ENCODE measurements at regions not wholly inside any gene's neighbourhood (a gene's known extent, or its start where the extent isn't known, plus 50 kb on each side); places are given as distances from the start of the nearest gene placed in this dataset.

DNA sequence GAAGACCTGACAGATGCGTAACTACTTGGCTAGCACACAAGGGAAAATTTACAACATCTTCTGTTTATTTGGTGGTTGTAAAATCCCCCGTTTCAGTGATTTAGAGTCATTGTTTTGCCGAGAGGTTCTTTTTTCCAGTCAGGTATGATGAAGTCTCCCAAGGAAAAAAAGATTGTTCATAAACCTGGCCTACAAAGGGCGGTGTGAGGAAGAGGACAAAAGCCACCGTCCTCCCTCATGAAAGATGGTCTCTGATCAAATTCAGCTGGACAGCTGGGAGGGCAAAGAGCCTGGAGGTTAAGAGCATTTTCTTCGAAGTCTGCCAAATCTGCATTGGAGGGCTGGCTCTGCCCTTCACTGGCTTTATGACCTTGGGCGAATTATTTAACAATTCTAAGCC lies 419.9 kb downstream of the HAPSTR1 start:
- no peak overlapping the region for H3K27ac ChIP-seq (ENCODE audit: low read depth in 1 of 2, low read length in 2 of 2)
- no peak for DNase-seq (ENCODE audit: low spot score)
- no peak overlapping the region for H3K4me3 ChIP-seq (ENCODE audit: low read depth in 1 of 3, low read length in 3 of 3)
- no peak overlapping the region for H3K9ac ChIP-seq (ENCODE audit: low read depth in 1 of 2, low read length in 2 of 2)
- TF ChIP-seq JUND (IDR thresholded peaks at IDR 0.05) (no peak), SP1 (IDR thresholded peaks at IDR 0.05) (no peak), FOXA2 (IDR thresholded peaks at IDR 0.05) (no peak), HNF4A (conservative IDR thresholded peaks at IDR 0.05) (no peak)
- TF ChIP-seq, protein P1, sequence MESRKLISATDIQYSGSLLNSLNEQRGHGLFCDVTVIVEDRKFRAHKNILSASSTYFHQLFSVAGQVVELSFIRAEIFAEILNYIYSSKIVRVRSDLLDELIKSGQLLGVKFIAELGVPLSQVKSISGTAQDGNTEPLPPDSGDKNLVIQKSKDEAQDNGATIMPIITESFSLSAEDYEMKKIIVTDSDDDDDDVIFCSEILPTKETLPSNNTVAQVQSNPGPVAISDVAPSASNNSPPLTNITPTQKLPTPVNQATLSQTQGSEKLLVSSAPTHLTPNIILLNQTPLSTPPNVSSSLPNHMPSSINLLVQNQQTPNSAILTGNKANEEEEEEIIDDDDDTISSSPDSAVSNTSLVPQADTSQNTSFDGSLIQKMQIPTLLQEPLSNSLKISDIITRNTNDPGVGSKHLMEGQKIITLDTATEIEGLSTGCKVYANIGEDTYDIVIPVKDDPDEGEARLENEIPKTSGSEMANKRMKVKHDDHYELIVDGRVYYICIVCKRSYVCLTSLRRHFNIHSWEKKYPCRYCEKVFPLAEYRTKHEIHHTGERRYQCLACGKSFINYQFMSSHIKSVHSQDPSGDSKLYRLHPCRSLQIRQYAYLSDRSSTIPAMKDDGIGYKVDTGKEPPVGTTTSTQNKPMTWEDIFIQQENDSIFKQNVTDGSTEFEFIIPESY (IDR thresholded peaks at IDR 0.05) = no peak
- H3K36me3 ChIP-seq (ENCODE audit: control insufficient read depth in 4 of 4, insufficient read depth in 3 of 4, low read depth in 1 of 4, low read length in 3 of 4) = no peaks in the 10 kb centered on the region
- no peaks in the 10 kb centered on the region for H3K27me3 ChIP-seq (ENCODE audit: control insufficient read depth in 4 of 4, insufficient read depth in 4 of 4, low read length in 3 of 4)
- no peaks in the 10 kb centered on the region for H3K4me1 ChIP-seq (ENCODE audit: control insufficient read depth in 4 of 4, insufficient read depth in 4 of 4, low read length in 3 of 4)
- WGBS = 84% methylated on average over 7 of the region's 7 CpGs
- peaks cover 0 to 4% (median 2%) of the 10 kb centered on the region in 4 donors for H3K9me3 ChIP-seq (ENCODE audit: control insufficient read depth in 4 of 4, low read length in 3 of 4)

DNA sequence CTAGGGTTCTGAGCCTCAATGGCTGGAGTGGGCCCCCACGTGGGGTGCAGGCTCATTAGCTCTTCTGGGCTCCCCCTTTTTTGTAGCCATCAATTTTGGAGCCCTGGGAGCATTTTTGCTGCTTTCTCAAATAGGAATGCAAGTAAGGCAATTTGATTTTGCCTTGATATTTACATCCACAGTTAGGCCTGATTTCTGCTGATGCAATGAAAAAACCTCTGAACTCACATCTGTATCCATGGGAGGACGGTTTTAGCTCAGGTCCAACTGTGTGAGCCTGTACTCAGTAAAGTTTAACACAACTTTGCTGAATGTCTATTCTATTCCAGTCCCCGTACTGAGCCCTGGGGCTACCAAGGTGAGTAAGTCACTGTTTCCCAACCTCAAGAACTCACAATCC lies 425.0 kb downstream of the HAPSTR1 start:
- 77% methylated on average over 3 of the region's 3 CpGs for WGBS
- H3K4me1 ChIP-seq (ENCODE audit: control insufficient read depth in 4 of 4, insufficient read depth in 4 of 4, low read length in 3 of 4) = no peaks in the 10 kb centered on the region
- TF ChIP-seq FOXA2 (IDR thresholded peaks at IDR 0.05) (no peak), HNF4A (conservative IDR thresholded peaks at IDR 0.05) (no peak), JUND (IDR thresholded peaks at IDR 0.05) (no peak), EGR1 (IDR thresholded peaks at IDR 0.05; ENCODE audit: low read depth in 2 of 2) (no peak), NR2F2 (IDR thresholded peaks at IDR 0.05) (no peak)

DNA sequence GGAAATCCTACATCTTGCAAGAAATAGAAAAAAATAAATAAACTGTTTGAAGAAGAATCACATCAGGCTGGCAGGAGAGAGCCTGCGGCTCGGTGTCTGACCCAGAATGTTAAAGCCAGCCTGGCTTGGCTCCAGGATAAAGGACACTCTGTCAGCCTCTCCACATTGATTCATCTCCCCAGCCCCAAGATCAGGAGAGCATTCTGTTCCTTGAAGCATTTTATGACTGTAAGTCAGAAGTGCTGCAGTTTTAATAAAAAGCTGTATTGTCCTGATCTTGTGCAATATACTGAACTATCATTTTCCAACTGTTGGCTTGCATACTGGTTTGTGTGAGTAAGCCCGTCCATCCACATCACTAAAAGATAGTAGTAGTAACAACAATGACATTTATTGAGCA lies 426.6 kb downstream of the HAPSTR1 start:
- H3K9me3 ChIP-seq (ENCODE audit: control insufficient read depth in 4 of 4, low read length in 3 of 4) = peaks cover 0 to 2% (median under 1%) of the 10 kb centered on the region in 4 donors
- H3K27me3 ChIP-seq (ENCODE audit: control insufficient read depth in 4 of 4, insufficient read depth in 4 of 4, low read length in 3 of 4) = no peaks in the 10 kb centered on the region
- TF ChIP-seq EGR1 (IDR thresholded peaks at IDR 0.05; ENCODE audit: low read depth in 2 of 2) = no peak
- H3K4me1 ChIP-seq (ENCODE audit: control insufficient read depth in 4 of 4, insufficient read depth in 4 of 4, low read length in 3 of 4) = no peaks in the 10 kb centered on the region
- H3K36me3 ChIP-seq (ENCODE audit: control insufficient read depth in 4 of 4, insufficient read depth in 3 of 4, low read depth in 1 of 4, low read length in 3 of 4) = no peaks in the 10 kb centered on the region
- no peak overlapping the region for H3K27ac ChIP-seq (ENCODE audit: low read depth in 1 of 2, low read length in 2 of 2)
- H3K9ac ChIP-seq (ENCODE audit: low read depth in 1 of 2, low read length in 2 of 2) = no peak overlapping the region
- no peak for DNase-seq (ENCODE audit: low spot score)
- WGBS = 36% methylated on average over 3 of the region's 3 CpGs
- H3K4me3 ChIP-seq (ENCODE audit: low read depth in 1 of 3, low read length in 3 of 3) = no peak overlapping the region

More for the DNA sequence above, 425.0 kb downstream of the HAPSTR1 start:
- Histone ChIP-seq H3K27me3 (ENCODE audit: control insufficient read depth in 4 of 4, insufficient read depth in 4 of 4, low read length in 3 of 4) (no peaks in the 10 kb centered on the region), H3K9ac (ENCODE audit: low read depth in 1 of 2, low read length in 2 of 2) (no peak overlapping the region), H3K27ac (ENCODE audit: low read depth in 1 of 2, low read length in 2 of 2) (no peak overlapping the region), H3K9me3 (ENCODE audit: control insufficient read depth in 4 of 4, low read length in 3 of 4) (peaks cover 0 to 4% (median 2%) of the 10 kb centered on the region in 4 donors), H3K4me3 (ENCODE audit: low read depth in 1 of 3, low read length in 3 of 3) (no peak overlapping the region), H3K36me3 (ENCODE audit: control insufficient read depth in 4 of 4, insufficient read depth in 3 of 4, low read depth in 1 of 4, low read length in 3 of 4) (no peaks in the 10 kb centered on the region)
- no peak for DNase-seq (ENCODE audit: low spot score)

DNA sequence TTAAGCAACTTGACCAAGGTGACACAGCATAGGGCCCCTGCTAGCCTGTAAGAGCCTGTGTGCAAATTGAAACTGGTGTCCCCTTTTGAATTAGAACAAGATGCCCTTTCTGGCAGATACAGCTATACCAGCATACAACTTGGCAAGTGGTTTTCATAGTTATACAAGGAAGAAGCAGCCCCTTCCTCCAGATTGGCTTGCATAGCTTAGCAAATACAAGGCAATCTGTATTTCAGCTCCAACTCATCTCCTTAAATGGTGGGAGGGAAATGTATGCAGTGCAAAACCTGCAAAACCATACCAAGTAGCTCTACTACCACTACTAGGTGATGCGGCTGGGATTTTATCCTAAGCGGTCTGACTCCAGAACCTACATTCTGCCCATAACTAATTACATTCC lies 427.1 kb downstream of the HAPSTR1 start:
- no peaks in the 10 kb centered on the region for H3K4me1 ChIP-seq (ENCODE audit: control insufficient read depth in 4 of 4, insufficient read depth in 4 of 4, low read length in 3 of 4)
- TF ChIP-seq, protein P2, sequence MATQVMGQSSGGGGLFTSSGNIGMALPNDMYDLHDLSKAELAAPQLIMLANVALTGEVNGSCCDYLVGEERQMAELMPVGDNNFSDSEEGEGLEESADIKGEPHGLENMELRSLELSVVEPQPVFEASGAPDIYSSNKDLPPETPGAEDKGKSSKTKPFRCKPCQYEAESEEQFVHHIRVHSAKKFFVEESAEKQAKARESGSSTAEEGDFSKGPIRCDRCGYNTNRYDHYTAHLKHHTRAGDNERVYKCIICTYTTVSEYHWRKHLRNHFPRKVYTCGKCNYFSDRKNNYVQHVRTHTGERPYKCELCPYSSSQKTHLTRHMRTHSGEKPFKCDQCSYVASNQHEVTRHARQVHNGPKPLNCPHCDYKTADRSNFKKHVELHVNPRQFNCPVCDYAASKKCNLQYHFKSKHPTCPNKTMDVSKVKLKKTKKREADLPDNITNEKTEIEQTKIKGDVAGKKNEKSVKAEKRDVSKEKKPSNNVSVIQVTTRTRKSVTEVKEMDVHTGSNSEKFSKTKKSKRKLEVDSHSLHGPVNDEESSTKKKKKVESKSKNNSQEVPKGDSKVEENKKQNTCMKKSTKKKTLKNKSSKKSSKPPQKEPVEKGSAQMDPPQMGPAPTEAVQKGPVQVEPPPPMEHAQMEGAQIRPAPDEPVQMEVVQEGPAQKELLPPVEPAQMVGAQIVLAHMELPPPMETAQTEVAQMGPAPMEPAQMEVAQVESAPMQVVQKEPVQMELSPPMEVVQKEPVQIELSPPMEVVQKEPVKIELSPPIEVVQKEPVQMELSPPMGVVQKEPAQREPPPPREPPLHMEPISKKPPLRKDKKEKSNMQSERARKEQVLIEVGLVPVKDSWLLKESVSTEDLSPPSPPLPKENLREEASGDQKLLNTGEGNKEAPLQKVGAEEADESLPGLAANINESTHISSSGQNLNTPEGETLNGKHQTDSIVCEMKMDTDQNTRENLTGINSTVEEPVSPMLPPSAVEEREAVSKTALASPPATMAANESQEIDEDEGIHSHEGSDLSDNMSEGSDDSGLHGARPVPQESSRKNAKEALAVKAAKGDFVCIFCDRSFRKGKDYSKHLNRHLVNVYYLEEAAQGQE (IDR thresholded peaks at IDR 0.05) = no peak
- TF ChIP-seq, protein P1 (IDR thresholded peaks at IDR 0.05) = no peak
- TF ChIP-seq FOXA1 (IDR thresholded peaks at IDR 0.05) (no peak), HNF4A (conservative IDR thresholded peaks at IDR 0.05) (no peak), GABPA (IDR thresholded peaks at IDR 0.05 in 1 of 2, conservative IDR thresholded peaks at IDR 0.05 in 1 of 2) (no peak), JUND (IDR thresholded peaks at IDR 0.05) (no peak), TAF1 (conservative IDR thresholded peaks at IDR 0.05) (no peak)
- TF ChIP-seq, protein P3, sequence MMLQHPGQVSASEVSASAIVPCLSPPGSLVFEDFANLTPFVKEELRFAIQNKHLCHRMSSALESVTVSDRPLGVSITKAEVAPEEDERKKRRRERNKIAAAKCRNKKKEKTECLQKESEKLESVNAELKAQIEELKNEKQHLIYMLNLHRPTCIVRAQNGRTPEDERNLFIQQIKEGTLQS (IDR thresholded peaks at IDR 0.05) = no peak
- H3K27me3 ChIP-seq (ENCODE audit: control insufficient read depth in 4 of 4, insufficient read depth in 4 of 4, low read length in 3 of 4) = no peaks in the 10 kb centered on the region
- no peak overlapping the region for H3K4me3 ChIP-seq (ENCODE audit: low read depth in 1 of 3, low read length in 3 of 3)
- H3K27ac ChIP-seq (ENCODE audit: low read depth in 1 of 2, low read length in 2 of 2) = no peak overlapping the region
- DNase-seq (ENCODE audit: low spot score) = no peak
- no peaks in the 10 kb centered on the region for H3K9me3 ChIP-seq (ENCODE audit: control insufficient read depth in 4 of 4, low read length in 3 of 4)
- H3K9ac ChIP-seq (ENCODE audit: low read depth in 1 of 2, low read length in 2 of 2) = no peak overlapping the region
- H3K36me3 ChIP-seq (ENCODE audit: control insufficient read depth in 4 of 4, insufficient read depth in 3 of 4, low read depth in 1 of 4, low read length in 3 of 4) = no peaks in the 10 kb centered on the region
- 99% methylated on average over 2 of the region's 2 CpGs for WGBS

All from liver (tissue), 7 donors.